ENCODE measurements at regions not wholly inside any gene's neighbourhood (a gene's known extent, or its start where the extent isn't known, plus 50 kb on each side); places are given as distances from the start of the nearest gene placed in this dataset.
"Not testable (repeated sequence)": the region's sequence is repeated elsewhere in the genome, so short reads cannot be mapped to it uniquely, and the experiment has no call there.

DNA sequence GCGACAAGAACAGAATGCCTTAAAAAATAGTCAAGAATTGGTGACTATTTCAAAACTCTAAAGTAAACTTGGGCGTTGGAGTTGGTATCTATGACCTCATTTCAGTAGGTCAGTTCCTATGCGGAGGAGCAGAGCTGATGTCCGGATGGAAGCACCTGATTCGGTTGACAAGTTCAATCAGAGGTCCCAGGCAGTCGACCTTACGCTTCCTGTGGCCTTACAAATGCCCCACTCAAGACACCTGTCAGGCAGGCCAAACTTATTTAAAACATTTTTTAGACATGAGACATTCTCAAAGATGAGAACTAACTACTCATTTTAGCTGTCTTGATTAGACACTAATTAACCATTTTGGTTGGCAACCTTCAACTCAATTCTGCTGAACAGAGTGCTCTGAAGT is 137.7 kb upstream of the ADAMTS3 start:
- peaks cover 0 to 1% (median 1%) of the 10 kb centered on the region in 3 donors for H3K27me3 Mint-ChIP-seq (ENCODE audit: low read depth in 3 of 3)
- Histone ChIP-seq H3K4me2 (replicated peaks; ENCODE audit: extremely low read depth, low read length, poor library complexity, severe bottlenecking) (no peak overlapping the region), H3K27ac (ENCODE audit: low read depth in 1 of 2, low read length in 2 of 2) (no peak overlapping the region), H3K4me3 (replicated peaks in 1 of 3; ENCODE audit: low read depth in 2 of 3, low read length in 3 of 3) (no peak overlapping the region), H4K20me1 (ENCODE audit: insufficient read depth, low read length) (no peaks in the 10 kb centered on the region), H3K9me3 (replicated peaks in 1 of 2; ENCODE audit: control insufficient read depth in 1 of 2, insufficient read depth in 1 of 2, low read length in 2 of 2) (no peaks in the 10 kb centered on the region), H3K9ac (ENCODE audit: insufficient read depth, low read length, poor library complexity, severe bottlenecking) (no peak overlapping the region), H3K4me1 (ENCODE audit: control insufficient read depth in 1 of 2, insufficient read depth in 2 of 2, low read length in 2 of 2) (no peaks in the 10 kb centered on the region), H3K27me3 (ENCODE audit: control insufficient read depth in 2 of 2, insufficient read depth in 2 of 2, low read length in 2 of 2) (no peaks in the 10 kb centered on the region), H2AFZ (ENCODE audit: insufficient read depth, low read depth, low read length, poor library complexity, severe bottlenecking) (no peak overlapping the region), H3K79me2 (ENCODE audit: insufficient read depth, low read length) (no peaks in the 10 kb centered on the region), H3K36me3 (replicated peaks in 1 of 2; ENCODE audit: control insufficient read depth in 1 of 2, insufficient read depth in 2 of 2, low read length in 2 of 2) (no peaks in the 10 kb centered on the region)
- no peaks in the 10 kb centered on the region for H3K36me3 Mint-ChIP-seq
- H3K9me3 Mint-ChIP-seq: no peaks in the 10 kb centered on the region
- H3K4me3 Mint-ChIP-seq: no peak overlapping the region
- peaks cover 4% of the 10 kb centered on the region for H3K4me1 Mint-ChIP-seq
- 91% methylated on average over 7 of the region's 7 CpGs for WGBS (ENCODE audit: insufficient coverage)
- TF ChIP-seq, protein P1, sequence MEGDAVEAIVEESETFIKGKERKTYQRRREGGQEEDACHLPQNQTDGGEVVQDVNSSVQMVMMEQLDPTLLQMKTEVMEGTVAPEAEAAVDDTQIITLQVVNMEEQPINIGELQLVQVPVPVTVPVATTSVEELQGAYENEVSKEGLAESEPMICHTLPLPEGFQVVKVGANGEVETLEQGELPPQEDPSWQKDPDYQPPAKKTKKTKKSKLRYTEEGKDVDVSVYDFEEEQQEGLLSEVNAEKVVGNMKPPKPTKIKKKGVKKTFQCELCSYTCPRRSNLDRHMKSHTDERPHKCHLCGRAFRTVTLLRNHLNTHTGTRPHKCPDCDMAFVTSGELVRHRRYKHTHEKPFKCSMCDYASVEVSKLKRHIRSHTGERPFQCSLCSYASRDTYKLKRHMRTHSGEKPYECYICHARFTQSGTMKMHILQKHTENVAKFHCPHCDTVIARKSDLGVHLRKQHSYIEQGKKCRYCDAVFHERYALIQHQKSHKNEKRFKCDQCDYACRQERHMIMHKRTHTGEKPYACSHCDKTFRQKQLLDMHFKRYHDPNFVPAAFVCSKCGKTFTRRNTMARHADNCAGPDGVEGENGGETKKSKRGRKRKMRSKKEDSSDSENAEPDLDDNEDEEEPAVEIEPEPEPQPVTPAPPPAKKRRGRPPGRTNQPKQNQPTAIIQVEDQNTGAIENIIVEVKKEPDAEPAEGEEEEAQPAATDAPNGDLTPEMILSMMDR (IDR thresholded peaks at IDR 0.05): no peak
- no peak overlapping the region for H3K27ac Mint-ChIP-seq
- DNase-seq: no peak
- intact Hi-C loops (cut with micrococcal nuclease): no loop called here

DNA sequence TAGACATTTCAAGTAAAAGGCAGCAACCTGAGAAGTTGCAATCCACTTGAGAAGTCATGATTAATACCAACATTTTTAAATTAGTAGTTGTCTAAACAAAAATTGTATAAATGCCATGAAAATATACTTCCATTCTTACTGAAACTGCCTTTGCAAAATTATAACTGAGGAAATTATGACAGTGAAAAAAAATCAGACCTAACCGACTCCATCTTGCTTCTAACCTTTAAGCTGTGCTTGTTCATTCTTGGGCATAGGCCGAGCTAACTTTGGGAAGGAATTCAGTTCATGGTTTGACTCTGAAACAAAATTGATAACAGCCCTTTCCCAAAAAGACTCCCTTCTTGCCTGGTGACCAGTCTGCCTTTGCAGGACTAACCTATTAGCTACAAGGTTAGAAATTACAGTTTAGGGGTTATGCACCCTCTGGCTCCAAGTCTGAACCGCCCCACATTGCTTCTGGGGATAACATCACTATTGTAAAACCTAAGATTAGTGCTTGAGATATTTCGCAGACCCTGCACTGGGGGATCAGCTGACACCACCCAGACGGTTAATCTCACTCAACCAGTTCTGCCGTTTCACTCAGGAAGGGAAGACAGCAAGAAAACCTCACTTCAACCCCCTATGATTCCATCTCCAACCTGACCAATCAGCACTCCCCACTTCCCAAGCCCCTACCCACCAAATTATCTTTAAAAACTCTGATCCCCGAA is 136.1 kb upstream of the ADAMTS3 start:
- H3K4me2 ChIP-seq (replicated peaks; ENCODE audit: extremely low read depth, low read length, poor library complexity, severe bottlenecking): not testable (repeated sequence)

More for the DNA sequence above, 136.1 kb upstream of the ADAMTS3 start:
- H3K4me1 ChIP-seq (ENCODE audit: control insufficient read depth in 1 of 2, insufficient read depth in 2 of 2, low read length in 2 of 2); H4K20me1 ChIP-seq (ENCODE audit: insufficient read depth, low read length); H3K27me3 ChIP-seq (ENCODE audit: control insufficient read depth in 2 of 2, insufficient read depth in 2 of 2, low read length in 2 of 2); H3K4me3 ChIP-seq (replicated peaks in 1 of 3; ENCODE audit: low read depth in 2 of 3, low read length in 3 of 3); H3K4me1 Mint-ChIP-seq; H2AFZ ChIP-seq (ENCODE audit: insufficient read depth, low read depth, low read length, poor library complexity, severe bottlenecking); H3K9ac ChIP-seq (ENCODE audit: insufficient read depth, low read length, poor library complexity, severe bottlenecking); H3K4me3 Mint-ChIP-seq; DNase-seq; H3K36me3 Mint-ChIP-seq; intact Hi-C loops (cut with micrococcal nuclease); H3K36me3 ChIP-seq (replicated peaks in 1 of 2; ENCODE audit: control insufficient read depth in 1 of 2, insufficient read depth in 2 of 2, low read length in 2 of 2); H3K79me2 ChIP-seq (ENCODE audit: insufficient read depth, low read length); H3K9me3 Mint-ChIP-seq; H3K9me3 ChIP-seq (replicated peaks in 1 of 2; ENCODE audit: control insufficient read depth in 1 of 2, insufficient read depth in 1 of 2, low read length in 2 of 2); H3K27ac Mint-ChIP-seq; H3K27ac ChIP-seq (ENCODE audit: low read depth in 1 of 2, low read length in 2 of 2); H3K27me3 Mint-ChIP-seq (ENCODE audit: low read depth in 3 of 3): not testable (repeated sequence)
- WGBS (ENCODE audit: insufficient coverage): 81% methylated on average over 4 of the region's 7 CpGs
